Stimulated activated naive CD8-positive, alpha-beta T cell treated with anti-CD3 and anti-CD28 coated beads, Interleukin-15, Interleukin-2, amounts not matched to agents 100 ng/mL and 50 ng/mL, for 24 hours (primary cell): ENCODE measurements at regions not wholly inside any gene's neighbourhood (a gene's known extent, or its start where the extent isn't known, plus 50 kb on each side); places are given as distances from the start of the nearest gene placed in this dataset.

Source experiments
- H3K27ac Mint-ChIP-seq: one replicate; pipeline ENCODE4 v1.8.0; 2021; ENCODE audit warnings: mild to moderate bottlenecking, mixed read lengths
- H3K27me3 Mint-ChIP-seq: one replicate; pipeline ENCODE4 v1.8.0; 2021; ENCODE audit warnings: mixed read lengths
- H3K36me3 Mint-ChIP-seq: one replicate; pipeline ENCODE4 v1.8.0; 2021; ENCODE audit warnings: low read depth, mixed read lengths
- H3K4me1 Mint-ChIP-seq: one replicate; pipeline ENCODE4 v1.8.0; 2021; ENCODE audit warnings: low read depth, mixed read lengths
- H3K4me3 Mint-ChIP-seq: one replicate; pipeline ENCODE4 v1.8.0; 2021; ENCODE audit warnings: mild to moderate bottlenecking, mixed read lengths
- H3K9me3 Mint-ChIP-seq: one replicate; pipeline ENCODE4 v1.8.0; 2021; ENCODE audit warnings: mixed read lengths

GRCh38 chr5:142473038-142473437, 148.2 kb upstream of the SPRY4 start:
- H3K4me1 Mint-ChIP-seq, result peaks cover 29% of the 10 kb centered on the region
- no peaks in the 10 kb centered on the region for H3K9me3 Mint-ChIP-seq
- H3K4me3 Mint-ChIP-seq, result no peak overlapping the region
- peak overlapping the region; percentile 85 for H3K27ac Mint-ChIP-seq
- no peaks in the 10 kb centered on the region for H3K27me3 Mint-ChIP-seq
- H3K36me3 Mint-ChIP-seq, result no peaks in the 10 kb centered on the region

GRCh38 chr5:142472306-142472951, 147.6 kb upstream of the SPRY4 start:
- Mint-ChIP-seq H3K36me3 (no peaks in the 10 kb centered on the region), H3K4me3 (peak overlapping the region; percentile 23), H3K27me3 (no peaks in the 10 kb centered on the region), H3K4me1 (peaks cover 29% of the 10 kb centered on the region), H3K27ac (peak overlapping the region; percentile 85), H3K9me3 (no peaks in the 10 kb centered on the region)

- no peak overlapping the region for H3K4me3 Mint-ChIP-seq
- H3K4me1 Mint-ChIP-seq, result peaks cover 10% of the 10 kb centered on the region
- no peaks in the 10 kb centered on the region for H3K27me3 Mint-ChIP-seq
- no peak overlapping the region for H3K27ac Mint-ChIP-seq
- no peaks in the 10 kb centered on the region for H3K9me3 Mint-ChIP-seq
- no peaks in the 10 kb centered on the region for H3K36me3 Mint-ChIP-seq
These were observed 141.6 kb upstream of the SPRY4 start for GRCh38 chr5:142466195-142466971.

- H3K9me3 Mint-ChIP-seq, result no peaks in the 10 kb centered on the region
- no peak overlapping the region for H3K27ac Mint-ChIP-seq
- no peaks in the 10 kb centered on the region for H3K36me3 Mint-ChIP-seq
- no peaks in the 10 kb centered on the region for H3K27me3 Mint-ChIP-seq
- H3K4me1 Mint-ChIP-seq, result peaks cover 8% of the 10 kb centered on the region
- no peak overlapping the region for H3K4me3 Mint-ChIP-seq
These were observed 140.7 kb upstream of the SPRY4 start for GRCh38 chr5:142465476-142465875.

GRCh38 chr5:142463904-142464303, 139.1 kb upstream of the SPRY4 start:
- Mint-ChIP-seq H3K9me3 (no peaks in the 10 kb centered on the region), H3K4me3 (no peak overlapping the region), H3K36me3 (no peaks in the 10 kb centered on the region), H3K4me1 (peaks cover 5% of the 10 kb centered on the region), H3K27ac (no peak overlapping the region), H3K27me3 (no peaks in the 10 kb centered on the region)

GRCh38 chr5:142461028-142461590, 136.3 kb upstream of the SPRY4 start:
- H3K4me1 Mint-ChIP-seq, result peaks cover 5% of the 10 kb centered on the region
- H3K27ac Mint-ChIP-seq, result no peak overlapping the region
- no peak overlapping the region for H3K4me3 Mint-ChIP-seq
- no peaks in the 10 kb centered on the region for H3K36me3 Mint-ChIP-seq
- no peaks in the 10 kb centered on the region for H3K9me3 Mint-ChIP-seq
- no peaks in the 10 kb centered on the region for H3K27me3 Mint-ChIP-seq

- H3K36me3 Mint-ChIP-seq, result no peaks in the 10 kb centered on the region
- H3K9me3 Mint-ChIP-seq, result no peaks in the 10 kb centered on the region
- no peak overlapping the region for H3K4me3 Mint-ChIP-seq
- H3K4me1 Mint-ChIP-seq, result peaks cover 13% of the 10 kb centered on the region
- no peak overlapping the region for H3K27ac Mint-ChIP-seq
- no peaks in the 10 kb centered on the region for H3K27me3 Mint-ChIP-seq
These were observed 134.4 kb upstream of the SPRY4 start for GRCh38 chr5:142459209-142459608.

- peaks cover 8% of the 10 kb centered on the region for H3K4me1 Mint-ChIP-seq
- no peaks in the 10 kb centered on the region for H3K36me3 Mint-ChIP-seq
- no peaks in the 10 kb centered on the region for H3K27me3 Mint-ChIP-seq
- H3K9me3 Mint-ChIP-seq, result peaks cover 3% of the 10 kb centered on the region
- no peak overlapping the region for H3K4me3 Mint-ChIP-seq
- no peak overlapping the region for H3K27ac Mint-ChIP-seq
These were observed 131.0 kb upstream of the SPRY4 start for GRCh38 chr5:142455856-142456255.

GRCh38 chr5:142453932-142454331, 129.1 kb upstream of the SPRY4 start:
- peaks cover 8% of the 10 kb centered on the region for H3K4me1 Mint-ChIP-seq
- H3K4me3 Mint-ChIP-seq, result no peak overlapping the region
- H3K9me3 Mint-ChIP-seq, result peaks cover 10% of the 10 kb centered on the region
- H3K36me3 Mint-ChIP-seq, result no peaks in the 10 kb centered on the region
- no peaks in the 10 kb centered on the region for H3K27me3 Mint-ChIP-seq
- H3K27ac Mint-ChIP-seq, result no peak overlapping the region

GRCh38 chr5:142450419-142450818, 125.6 kb upstream of the SPRY4 start:
- no peaks in the 10 kb centered on the region for H3K36me3 Mint-ChIP-seq
- H3K4me1 Mint-ChIP-seq, result peaks cover 10% of the 10 kb centered on the region
- H3K4me3 Mint-ChIP-seq, result no peak overlapping the region
- H3K27me3 Mint-ChIP-seq, result no peaks in the 10 kb centered on the region
- peaks cover 10% of the 10 kb centered on the region for H3K9me3 Mint-ChIP-seq
- H3K27ac Mint-ChIP-seq, result no peak overlapping the region

- H3K27ac Mint-ChIP-seq, result no peak overlapping the region
- H3K4me1 Mint-ChIP-seq, result peaks cover 11% of the 10 kb centered on the region
- peaks cover 10% of the 10 kb centered on the region for H3K9me3 Mint-ChIP-seq
- H3K4me3 Mint-ChIP-seq, result no peak overlapping the region
- H3K36me3 Mint-ChIP-seq, result no peaks in the 10 kb centered on the region
- H3K27me3 Mint-ChIP-seq, result no peaks in the 10 kb centered on the region
These were observed 123.1 kb upstream of the SPRY4 start for GRCh38 chr5:142447887-142448286.

GRCh38 chr5:142446960-142447279, 122.1 kb upstream of the SPRY4 start:
- no peak overlapping the region for H3K27ac Mint-ChIP-seq
- H3K27me3 Mint-ChIP-seq, result peaks cover 3% of the 10 kb centered on the region

GRCh38 chr5:142446131-142446959, 121.5 kb upstream of the SPRY4 start:
- Mint-ChIP-seq H3K27me3 (peaks cover 8% of the 10 kb centered on the region), H3K9me3 (peaks cover 10% of the 10 kb centered on the region), H3K27ac (peak overlapping the region; percentile 5), H3K4me3 (no peak overlapping the region), H3K4me1 (peaks cover 20% of the 10 kb centered on the region), H3K36me3 (no peaks in the 10 kb centered on the region)

More at GRCh38 chr5:142446960-142447279, 122.1 kb upstream of the SPRY4 start:
- Mint-ChIP-seq H3K4me3 (no peak overlapping the region), H3K4me1 (peaks cover 14% of the 10 kb centered on the region), H3K36me3 (no peaks in the 10 kb centered on the region), H3K9me3 (peaks cover 10% of the 10 kb centered on the region)

GRCh38 chr5:142445266-142445665, 120.4 kb upstream of the SPRY4 start:
- peaks cover 2% of the 10 kb centered on the region for H3K9me3 Mint-ChIP-seq
- H3K4me3 Mint-ChIP-seq, result no peak overlapping the region
- peaks cover 8% of the 10 kb centered on the region for H3K27me3 Mint-ChIP-seq
- H3K27ac Mint-ChIP-seq, result no peak overlapping the region
- no peaks in the 10 kb centered on the region for H3K36me3 Mint-ChIP-seq
- H3K4me1 Mint-ChIP-seq, result peaks cover 21% of the 10 kb centered on the region

- no peaks in the 10 kb centered on the region for H3K36me3 Mint-ChIP-seq
- H3K27me3 Mint-ChIP-seq, result peaks cover 8% of the 10 kb centered on the region
- H3K4me1 Mint-ChIP-seq, result peaks cover 21% of the 10 kb centered on the region
- no peak overlapping the region for H3K27ac Mint-ChIP-seq
- H3K9me3 Mint-ChIP-seq, result no peaks in the 10 kb centered on the region
- H3K4me3 Mint-ChIP-seq, result no peak overlapping the region
These were observed 116.8 kb upstream of the SPRY4 start for GRCh38 chr5:142441616-142442015.
